Stimulated activated naive B cell treated with anti-CD40 and anti-IgM and Interleukin-4, amounts not matched to agents 10 μg/mL and 1 μg/mL and 100 μg/mL, for 72 hours (primary cell): ENCODE measurements at regions not wholly inside any gene's neighbourhood (a gene's known extent, or its start where the extent isn't known, plus 50 kb on each side); places are given as distances from the start of the nearest gene placed in this dataset.

Experiments
- ATAC-seq, 2 donors: fragments of 150-1000 bp; cut with Tn5 transposase; replicated peaks; 2 replicates each; pipeline ENCODE4 v1.10.0; 2021; ENCODE audit warnings: moderate library complexity in 1 of 2
- DNase-seq: peaks from one replicate; pipeline ENCODE4 v3.0.0; 2021
- H3K27ac Mint-ChIP-seq: one replicate; pipeline ENCODE4 v1.8.0; 2022; ENCODE audit warnings: mild to moderate bottlenecking, mixed read lengths
- H3K27me3 Mint-ChIP-seq, 2 donors: one replicate each; pipeline ENCODE4 v1.8.0; 2022; ENCODE audit warnings: mixed read lengths in 2 of 2
- H3K36me3 Mint-ChIP-seq, 2 donors: one replicate each; pipeline ENCODE4 v1.8.0; 2022; ENCODE audit warnings: mixed read lengths in 2 of 2, mild to moderate bottlenecking in 1 of 2
- H3K4me1 Mint-ChIP-seq, 2 donors: one replicate each; pipeline ENCODE4 v1.8.0; 2022; ENCODE audit warnings: mixed read lengths in 2 of 2, mild to moderate bottlenecking in 1 of 2
- H3K4me3 Mint-ChIP-seq, 2 donors: one replicate each; pipeline ENCODE4 v1.8.0; 2022; ENCODE audit warnings: mild to moderate bottlenecking in 2 of 2, mixed read lengths in 2 of 2, moderate library complexity in 1 of 2
- H3K9me3 Mint-ChIP-seq, 2 donors: one replicate each; pipeline ENCODE4 v1.8.0; 2022; ENCODE audit warnings: mixed read lengths in 2 of 2, mild to moderate bottlenecking in 1 of 2

- H3K4me3 Mint-ChIP-seq: no peak overlapping the region
- no peaks in the 10 kb centered on the region for H3K27me3 Mint-ChIP-seq
- H3K27ac Mint-ChIP-seq: no peak overlapping the region
- DNase-seq (no peak), ATAC-seq (no peak)
- H3K36me3 Mint-ChIP-seq: no peaks in the 10 kb centered on the region
- no peaks in the 10 kb centered on the region for H3K4me1 Mint-ChIP-seq
- peaks cover under 1 to 3% of the 10 kb centered on the region in 2 donors for H3K9me3 Mint-ChIP-seq
These were observed 207.7 kb downstream of the TBX18 start for GRCh38 chr6:84556541-84557335.

GRCh38 chr6:84554706-84555105 lies 209.7 kb downstream of the TBX18 start:
- H3K9me3 Mint-ChIP-seq: peaks cover 4 to 6% of the 10 kb centered on the region in 2 donors
- H3K4me3 Mint-ChIP-seq: no peak overlapping the region
- no peaks in the 10 kb centered on the region for H3K4me1 Mint-ChIP-seq
- DNase-seq (no peak), ATAC-seq (no peak)
- no peaks in the 10 kb centered on the region for H3K27me3 Mint-ChIP-seq
- H3K27ac Mint-ChIP-seq: no peak overlapping the region
- H3K36me3 Mint-ChIP-seq: no peaks in the 10 kb centered on the region

GRCh38 chr6:84554074-84554473 lies 210.3 kb downstream of the TBX18 start:
- DNase-seq (no peak), ATAC-seq (no peak)
- H3K9me3 Mint-ChIP-seq: peaks cover 4 to 6% of the 10 kb centered on the region in 2 donors
- no peaks in the 10 kb centered on the region for H3K4me1 Mint-ChIP-seq
- no peaks in the 10 kb centered on the region for H3K36me3 Mint-ChIP-seq
- no peak overlapping the region for H3K27ac Mint-ChIP-seq
- no peaks in the 10 kb centered on the region for H3K27me3 Mint-ChIP-seq
- no peak overlapping the region for H3K4me3 Mint-ChIP-seq

- Mint-ChIP-seq H3K9me3 (peaks cover 4 to 6% of the 10 kb centered on the region in 2 donors), H3K4me3 (no peak overlapping the region), H3K27me3 (no peaks in the 10 kb centered on the region), H3K4me1 (no peaks in the 10 kb centered on the region), H3K36me3 (no peaks in the 10 kb centered on the region), H3K27ac (no peak overlapping the region)
- ATAC-seq: no peak
- DNase-seq: no peak
These were observed 210.9 kb downstream of the TBX18 start for GRCh38 chr6:84553527-84553926.

- Mint-ChIP-seq H3K36me3 (no peaks in the 10 kb centered on the region), H3K27ac (no peak overlapping the region), H3K9me3 (peaks cover 4 to 6% of the 10 kb centered on the region in 2 donors), H3K4me3 (no peak overlapping the region), H3K27me3 (no peaks in the 10 kb centered on the region), H3K4me1 (no peaks in the 10 kb centered on the region)
- DNase-seq: no peak
- ATAC-seq: no peak
These were observed 212.6 kb downstream of the TBX18 start for GRCh38 chr6:84551797-84552196.

GRCh38 chr6:84549917-84550316 lies 214.5 kb downstream of the TBX18 start:
- no peaks in the 10 kb centered on the region for H3K4me1 Mint-ChIP-seq
- peaks cover 4 to 6% of the 10 kb centered on the region in 2 donors for H3K9me3 Mint-ChIP-seq
- DNase-seq (no peak), ATAC-seq (no peak)
- no peak overlapping the region for H3K4me3 Mint-ChIP-seq
- no peaks in the 10 kb centered on the region for H3K36me3 Mint-ChIP-seq
- no peaks in the 10 kb centered on the region for H3K27me3 Mint-ChIP-seq
- H3K27ac Mint-ChIP-seq: no peak overlapping the region

- Mint-ChIP-seq H3K9me3 (peaks cover 7 to 18% of the 10 kb centered on the region in 2 donors), H3K36me3 (no peaks in the 10 kb centered on the region), H3K4me3 (no peak overlapping the region), H3K27ac (no peak overlapping the region), H3K27me3 (no peaks in the 10 kb centered on the region), H3K4me1 (no peaks in the 10 kb centered on the region)
- no peak for DNase-seq
- no peak for ATAC-seq
These were observed 217.0 kb downstream of the TBX18 start for GRCh38 chr6:84547341-84547801.

- Mint-ChIP-seq H3K9me3 (peaks cover 7 to 21% of the 10 kb centered on the region in 2 donors), H3K36me3 (no peaks in the 10 kb centered on the region), H3K4me3 (no peak overlapping the region), H3K4me1 (no peaks in the 10 kb centered on the region), H3K27me3 (no peaks in the 10 kb centered on the region), H3K27ac (no peak overlapping the region)
- ATAC-seq (no peak), DNase-seq (no peak)
These were observed 217.9 kb downstream of the TBX18 start for GRCh38 chr6:84546427-84546914.

- H3K36me3 Mint-ChIP-seq: no peaks in the 10 kb centered on the region
- no peak for DNase-seq
- H3K27ac Mint-ChIP-seq: no peak overlapping the region
- no peaks in the 10 kb centered on the region for H3K4me1 Mint-ChIP-seq
- H3K27me3 Mint-ChIP-seq: no peaks in the 10 kb centered on the region
- peaks cover 7 to 18% of the 10 kb centered on the region in 2 donors for H3K9me3 Mint-ChIP-seq
- no peak for ATAC-seq
- no peak overlapping the region for H3K4me3 Mint-ChIP-seq
These were observed 225.1 kb downstream of the TBX18 start for GRCh38 chr6:84539122-84539856.

- H3K9me3 Mint-ChIP-seq: peaks cover 3% of the 10 kb centered on the region in 2 donors
- H3K36me3 Mint-ChIP-seq: no peaks in the 10 kb centered on the region
- no peaks in the 10 kb centered on the region for H3K27me3 Mint-ChIP-seq
- DNase-seq: no peak
- no peak for ATAC-seq
- no peaks in the 10 kb centered on the region for H3K4me1 Mint-ChIP-seq
- no peak overlapping the region for H3K4me3 Mint-ChIP-seq
- H3K27ac Mint-ChIP-seq: no peak overlapping the region
These were observed 227.3 kb downstream of the TBX18 start for GRCh38 chr6:84536885-84537638.

- ATAC-seq (no peak), DNase-seq (no peak)
- H3K27ac Mint-ChIP-seq: no peak overlapping the region
- H3K4me1 Mint-ChIP-seq: no peaks in the 10 kb centered on the region
- H3K9me3 Mint-ChIP-seq: peaks cover 0 to 2% of the 10 kb centered on the region in 2 donors
- no peak overlapping the region for H3K4me3 Mint-ChIP-seq
- no peaks in the 10 kb centered on the region for H3K27me3 Mint-ChIP-seq
- no peaks in the 10 kb centered on the region for H3K36me3 Mint-ChIP-seq
These were observed 236.2 kb downstream of the TBX18 start for GRCh38 chr6:84528201-84528600.

- Mint-ChIP-seq H3K4me1 (no peaks in the 10 kb centered on the region), H3K27me3 (no peaks in the 10 kb centered on the region), H3K4me3 (no peak overlapping the region), H3K9me3 (no peaks in the 10 kb centered on the region), H3K36me3 (no peaks in the 10 kb centered on the region), H3K27ac (no peak overlapping the region)
- DNase-seq: no peak
- ATAC-seq: peak in 1 of 2 donors; percentile 23
These were observed 237.8 kb downstream of the TBX18 start for GRCh38 chr6:84526631-84527030.

- no peak for DNase-seq
- Mint-ChIP-seq H3K36me3 (no peaks in the 10 kb centered on the region), H3K27ac (no peak overlapping the region), H3K27me3 (no peaks in the 10 kb centered on the region), H3K4me1 (no peaks in the 10 kb centered on the region), H3K9me3 (no peaks in the 10 kb centered on the region), H3K4me3 (no peak overlapping the region)
- no peak for ATAC-seq
These were observed 238.5 kb downstream of the TBX18 start for GRCh38 chr6:84525907-84526306.

GRCh38 chr6:84524636-84525035 lies 239.8 kb downstream of the TBX18 start:
- Mint-ChIP-seq H3K27ac (no peak overlapping the region), H3K9me3 (no peaks in the 10 kb centered on the region), H3K4me1 (no peaks in the 10 kb centered on the region), H3K27me3 (no peaks in the 10 kb centered on the region), H3K36me3 (no peaks in the 10 kb centered on the region), H3K4me3 (no peak overlapping the region)
- no peak for ATAC-seq
- DNase-seq: no peak
